RWPE1 (cell line): ENCODE measurements at regions not wholly inside any gene's neighbourhood (a gene's known extent, or its start where the extent isn't known, plus 50 kb on each side); places are given as distances from the start of the nearest gene placed in this dataset.

Source experiments
- CTCF ChIA-PET: fragments of 350-600 bp; sonication (Branson Sonifier 250); formaldehyde crosslinking; extraction: SDS; loops from one replicate; lab custom pipeline; 2021; lab: Yijun Ruan, JAX
- POLR2A ChIA-PET: fragments of 400-600 bp; formaldehyde crosslinking; extraction: SDS; loops from one replicate; lab custom pipeline; 2020; ENCODE audit warnings: antibody characterized with exemption; ENCODE audit not compliant: low non-redundant PET; lab: Yijun Ruan, JAX
- DNase-seq: peaks from one replicate; pipeline ENCODE4 v3.0.0; 2012; ENCODE audit warnings: low spot score
- H3K27ac ChIP-seq: fragments of 450-650 bp; 2 replicates; pipeline ENCODE4 v1.5.1; 2017
- TF ChIP-seq, protein P1 (sequence below): fragments of 450-650 bp; conservative IDR thresholded peaks from 2 replicates; pipeline ENCODE4 v1.5.1; 2017; ENCODE audit warnings: low read depth, mild to moderate bottlenecking

DNA sequence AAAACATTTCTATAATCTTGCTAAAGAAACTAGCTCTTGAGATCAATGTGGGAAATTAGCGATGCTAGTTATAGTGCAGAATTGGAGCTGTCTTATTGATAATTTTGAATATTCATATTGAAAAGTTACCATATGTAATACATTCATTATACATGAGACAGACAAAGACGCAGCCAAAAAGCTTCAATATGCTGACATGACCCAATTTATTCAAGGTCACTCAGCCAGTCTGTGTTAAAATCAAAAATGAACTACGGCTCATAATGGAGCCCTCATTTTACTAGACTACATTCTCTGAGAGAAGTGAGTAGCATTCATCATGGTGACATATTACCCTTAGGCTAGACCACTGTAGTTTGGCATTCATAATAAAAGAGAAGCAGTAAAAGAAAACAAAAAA, 107.3 kb upstream of the GABRG2 start:
- no peak for DNase-seq
- ChIA-PET POLR2A (no interaction called here), CTCF (interaction anchor here (0.5 to 0.7 kb wide), 2 partner anchors 32 to 419 kb away, joined by 3 to 4 read pairs; no protein-coding TSS in a partner anchor)
- TF ChIP-seq, protein P1, sequence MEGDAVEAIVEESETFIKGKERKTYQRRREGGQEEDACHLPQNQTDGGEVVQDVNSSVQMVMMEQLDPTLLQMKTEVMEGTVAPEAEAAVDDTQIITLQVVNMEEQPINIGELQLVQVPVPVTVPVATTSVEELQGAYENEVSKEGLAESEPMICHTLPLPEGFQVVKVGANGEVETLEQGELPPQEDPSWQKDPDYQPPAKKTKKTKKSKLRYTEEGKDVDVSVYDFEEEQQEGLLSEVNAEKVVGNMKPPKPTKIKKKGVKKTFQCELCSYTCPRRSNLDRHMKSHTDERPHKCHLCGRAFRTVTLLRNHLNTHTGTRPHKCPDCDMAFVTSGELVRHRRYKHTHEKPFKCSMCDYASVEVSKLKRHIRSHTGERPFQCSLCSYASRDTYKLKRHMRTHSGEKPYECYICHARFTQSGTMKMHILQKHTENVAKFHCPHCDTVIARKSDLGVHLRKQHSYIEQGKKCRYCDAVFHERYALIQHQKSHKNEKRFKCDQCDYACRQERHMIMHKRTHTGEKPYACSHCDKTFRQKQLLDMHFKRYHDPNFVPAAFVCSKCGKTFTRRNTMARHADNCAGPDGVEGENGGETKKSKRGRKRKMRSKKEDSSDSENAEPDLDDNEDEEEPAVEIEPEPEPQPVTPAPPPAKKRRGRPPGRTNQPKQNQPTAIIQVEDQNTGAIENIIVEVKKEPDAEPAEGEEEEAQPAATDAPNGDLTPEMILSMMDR, result no peak
- H3K27ac ChIP-seq, result no peak overlapping the region

GRCh38 chr5:161966564-161966963, 101.0 kb upstream of the GABRG2 start:
- no peak overlapping the region for H3K27ac ChIP-seq
- DNase-seq, result peak; percentile 5
- ChIA-PET CTCF (interaction anchor here (0.7 kb wide), 1 partner anchor 526 kb away, joined by 3 read pairs; no protein-coding TSS in a partner anchor), POLR2A (no interaction called here)
- TF ChIP-seq, protein P1, result peak; percentile 19; the same call in 1 of the 2 replicates

DNA sequence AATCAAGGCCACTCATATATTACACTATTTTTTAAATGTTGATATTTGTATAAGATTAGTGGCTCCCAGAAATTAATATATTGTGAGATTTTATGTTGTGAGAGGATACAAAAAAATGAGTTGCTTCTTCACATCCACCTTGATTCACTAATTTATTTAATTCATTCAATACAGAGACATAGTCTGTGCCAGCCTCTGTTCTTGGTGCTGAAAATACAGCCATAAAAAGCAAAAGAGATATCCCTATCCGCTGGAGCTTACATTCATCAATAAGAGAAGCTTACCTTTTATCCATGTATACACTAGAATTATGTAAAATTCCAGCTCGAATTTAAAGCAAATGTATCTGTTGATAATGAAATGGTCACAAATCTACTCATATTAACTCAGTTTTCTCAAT, 92.2 kb upstream of the GABRG2 start:
- DNase-seq, result no peak
- POLR2A ChIA-PET, result no interaction called here
- CTCF ChIA-PET, result no interaction called here
- TF ChIP-seq, protein P1, result no peak
- H3K27ac ChIP-seq, result no peak overlapping the region

DNA sequence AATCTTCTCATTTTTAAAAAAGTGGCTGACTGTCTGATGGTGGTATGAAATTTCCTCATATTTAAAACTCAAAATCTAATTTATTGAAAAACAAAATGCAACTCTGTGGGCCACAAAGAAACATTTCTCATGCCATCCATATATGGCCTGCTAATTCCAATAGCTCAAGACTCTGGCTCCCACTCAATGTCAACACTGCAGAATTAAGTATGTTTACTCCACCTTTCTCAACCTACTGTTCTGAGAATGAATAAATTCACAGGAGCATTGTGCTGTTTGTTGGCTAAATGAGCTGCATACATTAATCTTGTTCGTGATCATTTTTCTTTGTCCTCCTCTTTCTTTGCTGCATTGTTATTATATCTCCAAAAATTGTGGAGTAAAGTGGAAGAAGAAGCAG, 79.5 kb upstream of the GABRG2 start:
- ChIA-PET POLR2A (no interaction called here), CTCF (no interaction called here)
- H3K27ac ChIP-seq, result no peak overlapping the region
- TF ChIP-seq, protein P1, result no peak
- no peak for DNase-seq
